Activated T-cell treated with anti-CD3 and anti-CD28 coated beads, Interleukin-2, amount 50 U/mL, for 24 hours (primary cell): ENCODE measurements at regions not wholly inside any gene's neighbourhood (a gene's known extent, or its start where the extent isn't known, plus 50 kb on each side); places are given as distances from the start of the nearest gene placed in this dataset.
"Not testable (repeated sequence)": the region's sequence is repeated elsewhere in the genome, so short reads cannot be mapped to it uniquely, and the experiment has no call there.

Source experiments
- DNase-seq: peaks from one replicate; pipeline ENCODE4 v3.0.0-alpha.2; 2020
- H3K27ac Mint-ChIP-seq: 2 replicates; pipeline ENCODE4 v1.8.0; 2020; ENCODE audit warnings: mild to moderate bottlenecking, mixed read lengths
- H3K27me3 Mint-ChIP-seq: 2 replicates; pipeline ENCODE4 v1.8.0; 2020; ENCODE audit warnings: mixed read lengths
- H3K36me3 Mint-ChIP-seq: 2 replicates; pipeline ENCODE4 v1.8.0; 2020; ENCODE audit warnings: low read depth, mixed read lengths
- H3K4me1 Mint-ChIP-seq: 2 replicates; pipeline ENCODE4 v1.8.0; 2020; ENCODE audit warnings: low read depth, mixed read lengths
- H3K4me3 Mint-ChIP-seq: 2 replicates; pipeline ENCODE4 v1.8.0; 2020; ENCODE audit warnings: mild to moderate bottlenecking, moderate library complexity, mixed read lengths
- H3K9me3 Mint-ChIP-seq: 2 replicates; pipeline ENCODE4 v1.8.0; 2020; ENCODE audit warnings: mixed read lengths

DNA sequence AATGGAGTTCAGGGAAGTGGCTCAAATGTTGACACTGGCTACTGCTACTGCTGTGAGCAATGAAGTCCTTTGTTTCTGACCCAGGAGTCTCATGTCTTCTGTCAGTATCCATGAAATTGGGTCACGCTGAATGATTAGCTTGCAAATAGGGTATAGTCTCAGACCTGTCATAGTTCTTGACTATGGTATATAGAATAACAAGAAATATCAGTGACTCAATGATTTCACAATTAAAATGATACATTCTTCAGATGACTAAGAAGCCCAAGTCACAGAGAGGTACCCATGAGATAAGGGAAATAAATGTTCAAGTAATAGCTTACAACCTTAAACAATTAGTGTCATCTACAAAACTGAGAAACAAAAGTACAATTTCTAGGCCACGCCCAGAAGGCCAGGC lies 89.3 kb downstream of the LYZL2 start:
- H3K36me3 Mint-ChIP-seq, result no peaks in the 10 kb centered on the region
- no peaks in the 10 kb centered on the region for H3K9me3 Mint-ChIP-seq
- no peak for DNase-seq
- H3K27me3 Mint-ChIP-seq, result no peaks in the 10 kb centered on the region
- no peak overlapping the region for H3K4me3 Mint-ChIP-seq
- peaks cover 20% of the 10 kb centered on the region for H3K4me1 Mint-ChIP-seq
- H3K27ac Mint-ChIP-seq, result no peak overlapping the region

- H3K4me3 Mint-ChIP-seq, result no peak overlapping the region
- H3K4me1 Mint-ChIP-seq, result peaks cover 25% of the 10 kb centered on the region
- no peaks in the 10 kb centered on the region for H3K36me3 Mint-ChIP-seq
- no peak overlapping the region for H3K27ac Mint-ChIP-seq
- DNase-seq, result no peak
- H3K27me3 Mint-ChIP-seq, result no peaks in the 10 kb centered on the region
- H3K9me3 Mint-ChIP-seq, result no peaks in the 10 kb centered on the region
Measured at GRCh38 chr10:30538086-30538485, 91.5 kb downstream of the LYZL2 start.

- no peak for DNase-seq
- Mint-ChIP-seq H3K27ac (no peak overlapping the region), H3K4me3 (no peak overlapping the region), H3K27me3 (no peaks in the 10 kb centered on the region), H3K9me3 (no peaks in the 10 kb centered on the region), H3K4me1 (peaks cover 21% of the 10 kb centered on the region), H3K36me3 (no peaks in the 10 kb centered on the region)
Measured at GRCh38 chr10:30537586-30537985, 92.0 kb downstream of the LYZL2 start.

- H3K27ac Mint-ChIP-seq, H3K9me3 Mint-ChIP-seq, H3K36me3 Mint-ChIP-seq, DNase-seq, H3K27me3 Mint-ChIP-seq, H3K4me3 Mint-ChIP-seq: not testable (repeated sequence)
- peaks cover 21% of the 10 kb centered on the region for H3K4me1 Mint-ChIP-seq
Measured at GRCh38 chr10:30537158-30537557, 92.4 kb downstream of the LYZL2 start.

GRCh38 chr10:30536578-30536977 lies 93.0 kb downstream of the LYZL2 start:
- no peak for DNase-seq
- H3K4me1 Mint-ChIP-seq, result peaks cover 23% of the 10 kb centered on the region
- H3K9me3 Mint-ChIP-seq, result no peaks in the 10 kb centered on the region
- H3K36me3 Mint-ChIP-seq, result no peaks in the 10 kb centered on the region
- no peaks in the 10 kb centered on the region for H3K27me3 Mint-ChIP-seq
- no peak overlapping the region for H3K4me3 Mint-ChIP-seq
- H3K27ac Mint-ChIP-seq, result no peak overlapping the region

DNA sequence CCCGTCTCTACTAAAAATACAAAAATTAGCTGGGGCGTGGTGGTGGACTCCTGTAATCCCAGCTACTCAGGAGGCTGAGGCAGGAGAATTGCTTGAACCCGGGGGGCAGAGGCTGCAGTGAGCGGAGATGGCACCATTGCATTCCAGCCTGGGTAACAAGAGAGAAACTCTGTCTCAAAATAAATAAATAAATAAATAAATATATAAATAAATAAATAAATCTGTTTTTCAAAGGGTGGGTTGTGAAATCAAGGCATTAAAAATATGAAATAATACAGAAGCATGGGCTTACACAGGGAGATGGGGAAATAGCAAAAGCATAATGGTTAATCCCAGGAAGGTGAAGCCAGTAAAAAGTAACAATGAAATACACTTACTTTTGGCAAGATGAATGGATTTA lies 93.9 kb downstream of the LYZL2 start:
- H3K27ac Mint-ChIP-seq, result no peak overlapping the region
- H3K9me3 Mint-ChIP-seq, result no peaks in the 10 kb centered on the region
- H3K4me3 Mint-ChIP-seq, result no peak overlapping the region
- no peaks in the 10 kb centered on the region for H3K36me3 Mint-ChIP-seq
- DNase-seq, result no peak
- no peaks in the 10 kb centered on the region for H3K27me3 Mint-ChIP-seq
- peaks cover 24% of the 10 kb centered on the region for H3K4me1 Mint-ChIP-seq

- no peaks in the 10 kb centered on the region for H3K27me3 Mint-ChIP-seq
- H3K36me3 Mint-ChIP-seq, result no peaks in the 10 kb centered on the region
- DNase-seq, result peak; percentile 71
- H3K9me3 Mint-ChIP-seq, result no peaks in the 10 kb centered on the region
- H3K4me3 Mint-ChIP-seq, result no peak overlapping the region
- H3K27ac Mint-ChIP-seq, result no peak overlapping the region
- peaks cover 25% of the 10 kb centered on the region for H3K4me1 Mint-ChIP-seq
Measured at GRCh38 chr10:30534465-30535144, 94.9 kb downstream of the LYZL2 start.

DNA sequence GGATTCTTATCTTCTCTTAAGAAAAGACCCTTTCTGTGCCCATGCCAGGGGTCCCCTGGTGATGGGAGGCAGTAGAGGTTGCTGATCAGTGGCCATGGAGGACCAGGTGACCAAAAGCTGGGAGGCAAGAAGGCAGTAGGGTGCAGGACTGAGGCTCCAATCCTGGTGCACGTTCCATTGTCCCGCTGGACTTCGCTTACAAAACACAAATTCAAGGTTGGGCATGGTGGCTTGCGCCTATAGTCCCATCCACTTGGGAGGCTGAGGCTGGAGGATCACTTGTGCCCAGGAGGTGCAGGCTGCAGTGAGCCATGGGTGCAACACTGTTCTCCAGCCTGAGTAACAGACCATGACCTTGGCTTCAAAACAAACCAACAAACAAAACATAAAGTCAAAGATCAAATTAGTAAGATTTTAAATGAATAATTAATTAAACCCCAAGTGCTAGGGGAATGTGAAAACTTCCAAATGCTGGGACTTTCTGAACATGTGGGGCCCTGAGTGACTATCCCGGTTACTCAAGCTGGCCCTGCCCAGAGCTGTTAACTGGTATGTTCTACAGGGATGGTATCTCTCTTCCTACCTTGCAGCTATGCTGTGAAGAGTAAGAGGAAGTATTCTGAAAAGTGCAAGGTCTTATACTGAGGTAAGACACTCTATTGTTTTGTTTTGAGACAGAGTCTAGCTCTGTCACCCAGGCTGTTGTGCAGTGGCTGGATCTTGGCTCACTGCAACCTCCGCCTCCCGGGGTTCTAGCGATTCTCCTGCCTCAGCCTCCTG lies 97.6 kb downstream of the LYZL2 start:
- no peak overlapping the region for H3K4me3 Mint-ChIP-seq
- H3K9me3 Mint-ChIP-seq, result no peaks in the 10 kb centered on the region
- H3K4me1 Mint-ChIP-seq, result peaks cover 47% of the 10 kb centered on the region
- H3K27me3 Mint-ChIP-seq, result no peaks in the 10 kb centered on the region
- no peak overlapping the region for H3K27ac Mint-ChIP-seq
- DNase-seq, result no peak
- no peaks in the 10 kb centered on the region for H3K36me3 Mint-ChIP-seq

- Mint-ChIP-seq H3K4me3 (peak overlapping the region; percentile 78), H3K27me3 (no peaks in the 10 kb centered on the region), H3K9me3 (no peaks in the 10 kb centered on the region), H3K4me1 (peaks cover 61% of the 10 kb centered on the region), H3K27ac (peak overlapping the region; percentile 94), H3K36me3 (no peaks in the 10 kb centered on the region)
- peak; percentile 78 for DNase-seq
Measured at GRCh38 chr10:30529373-30529998, 95.5 kb downstream of the MAP3K8 start.

- Mint-ChIP-seq H3K4me1 (peaks cover 60% of the 10 kb centered on the region), H3K9me3 (no peaks in the 10 kb centered on the region), H3K27ac (peak overlapping the region; percentile 47), H3K36me3 (no peaks in the 10 kb centered on the region), H3K27me3 (no peaks in the 10 kb centered on the region), H3K4me3 (no peak overlapping the region)
- DNase-seq, result no peak
Measured at GRCh38 chr10:30528429-30528786, 94.4 kb downstream of the MAP3K8 start.

- peak overlapping the region; percentile 47 for H3K27ac Mint-ChIP-seq
- H3K36me3 Mint-ChIP-seq, result no peaks in the 10 kb centered on the region
- H3K27me3 Mint-ChIP-seq, result no peaks in the 10 kb centered on the region
- peaks cover 59% of the 10 kb centered on the region for H3K4me1 Mint-ChIP-seq
- no peak overlapping the region for H3K4me3 Mint-ChIP-seq
- H3K9me3 Mint-ChIP-seq, result no peaks in the 10 kb centered on the region
- no peak for DNase-seq
Measured at GRCh38 chr10:30527623-30528428, 93.8 kb downstream of the MAP3K8 start.

DNA sequence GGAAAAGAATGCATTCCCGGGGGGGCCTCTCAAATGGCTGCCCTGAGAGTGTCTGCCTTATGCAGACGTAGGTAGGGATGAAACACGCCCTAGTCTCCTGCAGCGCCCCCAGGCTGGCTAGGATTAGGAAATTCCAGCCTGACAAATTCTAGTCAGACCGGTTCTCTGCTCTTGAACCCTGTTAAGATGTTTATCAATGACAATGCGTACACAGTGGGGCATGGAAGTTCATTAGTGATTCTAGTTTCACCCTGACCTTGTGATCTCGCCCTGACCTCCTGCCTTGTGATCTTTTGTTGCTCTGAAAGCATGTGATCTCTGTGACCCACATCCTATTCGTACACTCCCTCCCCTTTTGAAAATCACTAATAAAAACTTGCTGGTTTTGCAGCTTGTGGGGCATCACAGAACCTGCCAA lies 88.7 kb downstream of the MAP3K8 start:
- H3K36me3 Mint-ChIP-seq, H3K27me3 Mint-ChIP-seq, H3K4me3 Mint-ChIP-seq, DNase-seq, H3K27ac Mint-ChIP-seq, H3K9me3 Mint-ChIP-seq: not testable (repeated sequence)
- peaks cover 25% of the 10 kb centered on the region for H3K4me1 Mint-ChIP-seq

- no peaks in the 10 kb centered on the region for H3K36me3 Mint-ChIP-seq
- no peak overlapping the region for H3K4me3 Mint-ChIP-seq
- H3K9me3 Mint-ChIP-seq, result no peaks in the 10 kb centered on the region
- H3K27ac Mint-ChIP-seq, result no peak overlapping the region
- H3K27me3 Mint-ChIP-seq, result no peaks in the 10 kb centered on the region
- no peak for DNase-seq
- H3K4me1 Mint-ChIP-seq, result peaks cover 6% of the 10 kb centered on the region
Measured at GRCh38 chr10:30518907-30519306, 84.9 kb downstream of the MAP3K8 start.
